ENCODE measurements at regions not wholly inside any gene's neighbourhood (a gene's known extent, or its start where the extent isn't known, plus 50 kb on each side); places are given as distances from the start of the nearest gene placed in this dataset.

DNA sequence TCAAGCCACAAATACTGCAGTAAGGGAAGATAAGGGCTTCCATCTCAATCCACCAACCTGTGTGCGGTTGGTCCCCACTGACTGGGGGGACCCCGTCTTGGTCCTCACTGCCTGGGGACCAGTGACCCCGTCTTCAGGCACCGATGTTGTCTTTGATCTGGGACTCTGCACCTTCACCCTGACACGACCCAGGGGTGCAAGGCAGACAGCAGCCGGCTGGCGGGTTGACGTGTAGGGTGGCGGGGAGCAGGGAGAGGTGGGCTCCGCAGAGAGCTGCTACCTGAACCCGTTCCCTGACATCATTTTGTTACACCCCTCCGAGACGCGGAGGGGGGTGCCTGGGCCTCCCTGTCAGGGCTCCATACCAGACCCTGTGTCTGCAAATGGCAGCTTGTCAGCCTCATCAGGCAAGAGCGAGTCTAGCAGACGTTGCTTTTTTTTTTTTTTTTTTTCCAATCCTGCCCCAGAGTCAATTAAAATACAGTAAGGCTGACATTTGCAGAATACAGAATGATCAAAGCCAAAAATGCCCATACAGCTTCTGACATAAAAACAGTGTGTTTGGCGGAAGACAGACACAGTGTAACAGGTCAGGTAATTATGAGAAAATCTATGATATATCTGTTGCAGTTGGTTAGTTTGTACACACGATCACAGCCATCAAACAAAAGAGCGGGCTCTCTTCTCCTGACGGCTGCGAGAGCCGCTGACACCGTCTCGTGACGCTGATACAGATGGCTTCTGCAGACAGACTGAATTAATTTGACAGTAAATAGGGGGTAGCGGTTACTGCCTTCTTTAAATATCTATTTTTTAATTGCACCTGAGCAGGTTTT, 118.6 kb downstream of the CRLF2 start:
- TF ChIP-seq EP300 (IDR thresholded peaks at IDR 0.05) = no peak
- TF ChIP-seq, protein P1, sequence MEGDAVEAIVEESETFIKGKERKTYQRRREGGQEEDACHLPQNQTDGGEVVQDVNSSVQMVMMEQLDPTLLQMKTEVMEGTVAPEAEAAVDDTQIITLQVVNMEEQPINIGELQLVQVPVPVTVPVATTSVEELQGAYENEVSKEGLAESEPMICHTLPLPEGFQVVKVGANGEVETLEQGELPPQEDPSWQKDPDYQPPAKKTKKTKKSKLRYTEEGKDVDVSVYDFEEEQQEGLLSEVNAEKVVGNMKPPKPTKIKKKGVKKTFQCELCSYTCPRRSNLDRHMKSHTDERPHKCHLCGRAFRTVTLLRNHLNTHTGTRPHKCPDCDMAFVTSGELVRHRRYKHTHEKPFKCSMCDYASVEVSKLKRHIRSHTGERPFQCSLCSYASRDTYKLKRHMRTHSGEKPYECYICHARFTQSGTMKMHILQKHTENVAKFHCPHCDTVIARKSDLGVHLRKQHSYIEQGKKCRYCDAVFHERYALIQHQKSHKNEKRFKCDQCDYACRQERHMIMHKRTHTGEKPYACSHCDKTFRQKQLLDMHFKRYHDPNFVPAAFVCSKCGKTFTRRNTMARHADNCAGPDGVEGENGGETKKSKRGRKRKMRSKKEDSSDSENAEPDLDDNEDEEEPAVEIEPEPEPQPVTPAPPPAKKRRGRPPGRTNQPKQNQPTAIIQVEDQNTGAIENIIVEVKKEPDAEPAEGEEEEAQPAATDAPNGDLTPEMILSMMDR (IDR thresholded peaks at IDR 0.05) = no peak
- no peak for TF ChIP-seq POLR2A (IDR thresholded peaks at IDR 0.05)

All from gastroesophageal sphincter (tissue), 3 donors.